ENCODE measurements at regions not wholly inside any gene's neighbourhood (a gene's known extent, or its start where the extent isn't known, plus 50 kb on each side); places are given as distances from the start of the nearest gene placed in this dataset.

GRCh38 chr3:170765419-170766078 lies 104.4 kb downstream of the RPL22L1 start:
- H3K9me3 ChIP-seq: no peaks in the 10 kb centered on the region
- no peak for TF ChIP-seq CTCF (IDR thresholded peaks at IDR 0.05)
- no peak overlapping the region for H3K27ac ChIP-seq
- DNase-seq (no peak), ATAC-seq (no peak)
- no peaks in the 10 kb centered on the region for H3K4me1 ChIP-seq
- H3K27me3 ChIP-seq: no peaks in the 10 kb centered on the region
- H3K4me3 ChIP-seq: no peak overlapping the region
- H3K36me3 ChIP-seq: no peaks in the 10 kb centered on the region
- intact Hi-C loops (cut with DNase I): no loop called here

GRCh38 chr3:170764017-170764416 lies 106.0 kb downstream of the RPL22L1 start:
- H3K27me3 ChIP-seq: no peaks in the 10 kb centered on the region
- intact Hi-C loops (cut with DNase I): no loop called here
- no peak overlapping the region for H3K27ac ChIP-seq
- no peak for DNase-seq
- H3K4me3 ChIP-seq: no peak overlapping the region
- H3K4me1 ChIP-seq: no peaks in the 10 kb centered on the region
- no peaks in the 10 kb centered on the region for H3K9me3 ChIP-seq
- no peak for ATAC-seq
- no peak for TF ChIP-seq CTCF (IDR thresholded peaks at IDR 0.05)
- H3K36me3 ChIP-seq: no peaks in the 10 kb centered on the region

- ATAC-seq: no peak
- Histone ChIP-seq H3K4me1 (no peaks in the 10 kb centered on the region), H3K9me3 (no peaks in the 10 kb centered on the region), H3K4me3 (no peak overlapping the region), H3K36me3 (no peaks in the 10 kb centered on the region), H3K27ac (no peak overlapping the region), H3K27me3 (no peaks in the 10 kb centered on the region)
- no peak for TF ChIP-seq CTCF (IDR thresholded peaks at IDR 0.05)
- DNase-seq: no peak
- intact Hi-C loops (cut with DNase I): no loop called here
Measured at GRCh38 chr3:170762064-170762463, 107.9 kb downstream of the RPL22L1 start.

GRCh38 chr3:170761103-170761502 lies 108.9 kb downstream of the RPL22L1 start:
- Histone ChIP-seq H3K36me3 (no peaks in the 10 kb centered on the region), H3K27me3 (no peaks in the 10 kb centered on the region), H3K4me1 (no peaks in the 10 kb centered on the region), H3K9me3 (no peaks in the 10 kb centered on the region), H3K4me3 (no peak overlapping the region), H3K27ac (no peak overlapping the region)
- intact Hi-C loops (cut with DNase I): no loop called here
- no peak for TF ChIP-seq CTCF (IDR thresholded peaks at IDR 0.05)
- ATAC-seq (no peak), DNase-seq (no peak)

GRCh38 chr3:170760174-170760526 lies 109.8 kb downstream of the RPL22L1 start:
- Histone ChIP-seq H3K9me3 (no peaks in the 10 kb centered on the region), H3K27ac (no peak overlapping the region), H3K4me3 (no peak overlapping the region), H3K27me3 (no peaks in the 10 kb centered on the region), H3K36me3 (no peaks in the 10 kb centered on the region), H3K4me1 (no peaks in the 10 kb centered on the region)
- DNase-seq: no peak
- no peak for ATAC-seq
- TF ChIP-seq CTCF (IDR thresholded peaks at IDR 0.05): no peak
- intact Hi-C loops (cut with DNase I): no loop called here
